H9 (cell line): ENCODE measurements at regions not wholly inside any gene's neighbourhood (a gene's known extent, or its start where the extent isn't known, plus 50 kb on each side); places are given as distances from the start of the nearest gene placed in this dataset.

Experiments used
- DNase-seq: peaks from one replicate; pipeline ENCODE4 v3.0.0-alpha.2; 2017
- H2AFZ ChIP-seq: one replicate; pipeline ENCODE4 v1.6.1; 2013; ENCODE audit warnings: mild to moderate bottlenecking, low read length, control low read depth, moderate library complexity
- H2AK5ac ChIP-seq: 2 replicates; pipeline ENCODE4 v1.6.1; 2013; ENCODE audit warnings: low read length, control low read depth, mixed read lengths; ENCODE audit not compliant: insufficient read length
- H2BK120ac ChIP-seq: one replicate; pipeline ENCODE4 v1.6.1; 2013; ENCODE audit warnings: low read depth, mild to moderate bottlenecking, low read length, control low read depth, inconsistent platforms; ENCODE audit not compliant: poor library complexity, severe bottlenecking
- H2BK12ac ChIP-seq: 2 replicates; pipeline ENCODE4 v1.6.1; 2013; ENCODE audit warnings: low read length, control low read depth, mixed read lengths, low read depth; ENCODE audit not compliant: insufficient read length
- H2BK15ac ChIP-seq: 2 replicates; pipeline ENCODE4 v1.6.1; 2013; ENCODE audit warnings: low read depth, low read length, control low read depth
- H2BK20ac ChIP-seq: one replicate; pipeline ENCODE4 v1.6.1; 2013; ENCODE audit warnings: low read depth, mild to moderate bottlenecking, low read length, control low read depth, inconsistent platforms; ENCODE audit not compliant: poor library complexity, severe bottlenecking
- H2BK5ac ChIP-seq: 2 replicates; pipeline ENCODE4 v1.6.1; 2013; ENCODE audit warnings: low read length, control low read depth, mixed read lengths; ENCODE audit not compliant: insufficient read length
- H3K14ac ChIP-seq: 2 replicates; pipeline ENCODE4 v1.6.1; 2013; ENCODE audit warnings: low read length, control low read depth; ENCODE audit not compliant: insufficient read depth
- H3K18ac ChIP-seq: 2 replicates; pipeline ENCODE4 v1.6.1; 2013; ENCODE audit warnings: low read depth, mild to moderate bottlenecking, mixed read lengths, low read length, control low read depth; ENCODE audit not compliant: insufficient read length
- H3K23ac ChIP-seq: 2 replicates; pipeline ENCODE4 v1.6.1; 2013; ENCODE audit warnings: low read length, control low read depth, mixed read lengths, low read depth; ENCODE audit not compliant: insufficient read length
- H3K23me2 ChIP-seq: 2 replicates; pipeline ENCODE4 v1.6.1; 2013; ENCODE audit warnings: low read depth, mild to moderate bottlenecking, mixed read lengths, low read length, control low read depth; ENCODE audit not compliant: insufficient read length, poor library complexity, severe bottlenecking
- H3K27ac ChIP-seq: 2 replicates; pipeline ENCODE4 v1.5.1; 2013; ENCODE audit warnings: low read length, control low read depth, mixed read lengths, low read depth; ENCODE audit not compliant: insufficient read length
- H3K27me3 ChIP-seq: 2 replicates; pipeline ENCODE4 v1.6.1; 2013; ENCODE audit warnings: low read length, control low read depth, inconsistent platforms; ENCODE audit not compliant: insufficient read depth
- H3K4ac ChIP-seq: 2 replicates; pipeline ENCODE4 v1.6.1; 2013; ENCODE audit warnings: low read depth, mild to moderate bottlenecking, control low read depth, inconsistent platforms, low read length, moderate library complexity
- H3K4me1 ChIP-seq: 2 replicates; pipeline ENCODE4 v1.6.1; 2013; ENCODE audit warnings: low read length, control low read depth, inconsistent platforms; ENCODE audit not compliant: insufficient read depth
- H3K4me2 ChIP-seq: 2 replicates; pipeline ENCODE4 v1.6.1; 2013; ENCODE audit warnings: low read length, control low read depth, mixed read lengths; ENCODE audit not compliant: insufficient read length, insufficient read depth
- H3K56ac ChIP-seq: 2 replicates; pipeline ENCODE4 v1.6.1; 2013; ENCODE audit warnings: low read depth, mild to moderate bottlenecking, mixed read lengths, low read length, control low read depth; ENCODE audit not compliant: insufficient read length
- H3K79me1 ChIP-seq: 2 replicates; pipeline ENCODE4 v1.6.1; 2013; ENCODE audit warnings: low read depth, mild to moderate bottlenecking, moderate library complexity, low read length, control low read depth, inconsistent platforms; ENCODE audit not compliant: insufficient read depth, poor library complexity, severe bottlenecking
- H3K79me2 ChIP-seq: 2 replicates; pipeline ENCODE4 v1.6.1; 2013; ENCODE audit warnings: low read length, control low read depth, inconsistent platforms; ENCODE audit not compliant: insufficient read depth
- H3K9ac ChIP-seq: 2 replicates; pipeline ENCODE4 v1.6.1; 2013; ENCODE audit warnings: low read length, control low read depth, mixed read lengths; ENCODE audit not compliant: insufficient read length; ENCODE audit errors: extremely low read depth
- H3K9me3 ChIP-seq: one replicate; pipeline ENCODE4 v1.6.1; 2013; ENCODE audit warnings: low read depth, low read length, inconsistent platforms; ENCODE audit not compliant: control insufficient read depth
- H3T11ph ChIP-seq: one replicate; pipeline ENCODE4 v1.6.1; 2013; ENCODE audit warnings: mild to moderate bottlenecking, low read length, control low read depth, inconsistent platforms
- H4K20me1 ChIP-seq: one replicate; pipeline ENCODE4 v1.6.1; 2013; ENCODE audit not compliant: control insufficient read depth, insufficient read length, insufficient read depth
- H4K5ac ChIP-seq: 2 replicates; pipeline ENCODE4 v1.6.1; 2013; ENCODE audit warnings: low read depth, mild to moderate bottlenecking, mixed read lengths, low read length, control low read depth; ENCODE audit not compliant: insufficient read length
- H4K8ac ChIP-seq: replicated peaks from 2 replicates; pipeline ENCODE4 v1.6.1; 2013; ENCODE audit warnings: low read length, control low read depth, mixed read lengths, low read depth; ENCODE audit not compliant: insufficient read length
- H4K91ac ChIP-seq: 2 replicates; pipeline ENCODE4 v1.6.1; 2013; ENCODE audit warnings: low read depth, mild to moderate bottlenecking, moderate library complexity, mixed read lengths, low read length, control low read depth; ENCODE audit not compliant: insufficient read length
- H3K27ac Mint-ChIP-seq, 3 experiments: 2 replicates in 2 of 3; 3 replicates in 1 of 3; pipeline ENCODE4 v1.8.0; 2020 to 2021; ENCODE audit warnings: mixed read lengths in 3 of 3, mild to moderate bottlenecking in 1 of 3, moderate library complexity in 1 of 3
- H3K27me3 Mint-ChIP-seq: 2 replicates; pipeline ENCODE4 v1.8.0; 2021; ENCODE audit warnings: low read depth, mild to moderate bottlenecking, moderate library complexity, mixed read lengths
- H3K36me3 Mint-ChIP-seq, 3 experiments: 2 replicates in 2 of 3; 3 replicates in 1 of 3; pipeline ENCODE4 v1.8.0; 2020 to 2021; ENCODE audit warnings: low read depth in 3 of 3, mixed read lengths in 3 of 3; ENCODE audit not compliant: insufficient read depth in 1 of 3
- H3K4me1 Mint-ChIP-seq, 2 experiments: 2 replicates each; pipeline ENCODE4 v1.8.0; 2020; ENCODE audit warnings: mixed read lengths in 2 of 2
- H3K4me3 Mint-ChIP-seq, 2 experiments: 2 replicates in 1 of 2; 3 replicates in 1 of 2; pipeline ENCODE4 v1.8.0; 2020 to 2021; ENCODE audit warnings: mild to moderate bottlenecking in 2 of 2, mixed read lengths in 2 of 2, moderate library complexity in 1 of 2
- H3K9me3 Mint-ChIP-seq, 2 experiments: 2 replicates in 1 of 2; 3 replicates in 1 of 2; pipeline ENCODE4 v1.8.0; 2020; ENCODE audit warnings: mild to moderate bottlenecking in 2 of 2, mixed read lengths in 2 of 2, moderate library complexity in 1 of 2
- WGBS: extraction: QIAGEN DNeasy Blood & Tissue Kit; methylation state at CpG from one replicate; pipeline ENCODE4 v1.1.7; 2013; ENCODE audit warnings: missing lambda C conversion rate, low lambda C conversion rate, mixed read lengths; ENCODE audit not compliant: insufficient read length; ENCODE audit errors: extremely low coverage; 5-methylcytosine and 5-hydroxymethylcytosine counted together
- TF ChIP-seq, protein P1 (sequence below): fragments of 200-600 bp; sonication (generic); conservative IDR thresholded peaks from 3 replicates; pipeline ENCODE4 v1.8.0; 2021; ENCODE audit warnings: antibody characterized with exemption, mild to moderate bottlenecking

DNA sequence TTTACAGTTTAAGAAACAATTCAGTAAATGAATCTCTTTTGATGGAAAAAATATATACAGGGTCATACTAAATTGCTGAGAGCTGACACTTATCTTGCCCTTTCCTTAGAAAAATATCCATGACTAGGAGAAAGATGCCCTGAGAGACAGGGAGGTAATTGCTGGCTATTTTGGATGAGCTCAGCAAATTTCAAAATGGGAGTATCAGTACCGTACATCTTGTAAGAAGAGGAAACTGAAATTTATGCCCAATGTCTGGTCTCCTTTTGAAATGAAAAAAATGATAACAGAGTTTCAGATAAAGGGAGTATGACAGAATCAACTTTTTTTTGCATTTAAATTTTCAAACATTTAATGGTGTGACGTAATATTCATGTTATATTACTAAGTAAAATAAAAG, 415.8 kb upstream of the CDH10 start:
- Histone ChIP-seq H3K56ac (no peak overlapping the region), H2AFZ (no peak overlapping the region), H3K9ac (no peak overlapping the region), H2BK12ac (no peak overlapping the region), H2BK20ac (no peak overlapping the region), H4K5ac (no peak overlapping the region), H3K14ac (no peak overlapping the region), H2BK120ac (no peak overlapping the region), H3K79me2 (no peaks in the 10 kb centered on the region), H2BK5ac (no peak overlapping the region), H3K18ac (no peak overlapping the region), H3K79me1 (no peaks in the 10 kb centered on the region), H3K23ac (no peak overlapping the region), H4K8ac (no peak overlapping the region), H4K91ac (no peak overlapping the region), H3K27ac (no peak overlapping the region), H3K9me3 (no peaks in the 10 kb centered on the region), H3K4me1 (no peaks in the 10 kb centered on the region; the same call in 1 of the 2 replicates), H2BK15ac (no peak overlapping the region), H3T11ph (no peak overlapping the region), H3K23me2 (no peaks in the 10 kb centered on the region), H3K27me3 (no peaks in the 10 kb centered on the region), H4K20me1 (no peaks in the 10 kb centered on the region), H2AK5ac (no peak overlapping the region), H3K4me2 (no peak overlapping the region), H3K4ac (no peak overlapping the region)
- DNase-seq: no peak
- Mint-ChIP-seq H3K4me1 (no peaks in the 10 kb centered on the region), H3K4me3 (no peak overlapping the region), H3K36me3 (no peaks in the 10 kb centered on the region), H3K9me3 (no peaks in the 10 kb centered on the region), H3K27me3 (no peaks in the 10 kb centered on the region), H3K27ac (no peak overlapping the region)
- TF ChIP-seq, protein P1, sequence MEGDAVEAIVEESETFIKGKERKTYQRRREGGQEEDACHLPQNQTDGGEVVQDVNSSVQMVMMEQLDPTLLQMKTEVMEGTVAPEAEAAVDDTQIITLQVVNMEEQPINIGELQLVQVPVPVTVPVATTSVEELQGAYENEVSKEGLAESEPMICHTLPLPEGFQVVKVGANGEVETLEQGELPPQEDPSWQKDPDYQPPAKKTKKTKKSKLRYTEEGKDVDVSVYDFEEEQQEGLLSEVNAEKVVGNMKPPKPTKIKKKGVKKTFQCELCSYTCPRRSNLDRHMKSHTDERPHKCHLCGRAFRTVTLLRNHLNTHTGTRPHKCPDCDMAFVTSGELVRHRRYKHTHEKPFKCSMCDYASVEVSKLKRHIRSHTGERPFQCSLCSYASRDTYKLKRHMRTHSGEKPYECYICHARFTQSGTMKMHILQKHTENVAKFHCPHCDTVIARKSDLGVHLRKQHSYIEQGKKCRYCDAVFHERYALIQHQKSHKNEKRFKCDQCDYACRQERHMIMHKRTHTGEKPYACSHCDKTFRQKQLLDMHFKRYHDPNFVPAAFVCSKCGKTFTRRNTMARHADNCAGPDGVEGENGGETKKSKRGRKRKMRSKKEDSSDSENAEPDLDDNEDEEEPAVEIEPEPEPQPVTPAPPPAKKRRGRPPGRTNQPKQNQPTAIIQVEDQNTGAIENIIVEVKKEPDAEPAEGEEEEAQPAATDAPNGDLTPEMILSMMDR: no peak
- no CpG with 5 or more reads among the region's 2 CpGs for WGBS
